ENCODE measurements at regions not wholly inside any gene's neighbourhood (a gene's known extent, or its start where the extent isn't known, plus 50 kb on each side); places are given as distances from the start of the nearest gene placed in this dataset.

DNA sequence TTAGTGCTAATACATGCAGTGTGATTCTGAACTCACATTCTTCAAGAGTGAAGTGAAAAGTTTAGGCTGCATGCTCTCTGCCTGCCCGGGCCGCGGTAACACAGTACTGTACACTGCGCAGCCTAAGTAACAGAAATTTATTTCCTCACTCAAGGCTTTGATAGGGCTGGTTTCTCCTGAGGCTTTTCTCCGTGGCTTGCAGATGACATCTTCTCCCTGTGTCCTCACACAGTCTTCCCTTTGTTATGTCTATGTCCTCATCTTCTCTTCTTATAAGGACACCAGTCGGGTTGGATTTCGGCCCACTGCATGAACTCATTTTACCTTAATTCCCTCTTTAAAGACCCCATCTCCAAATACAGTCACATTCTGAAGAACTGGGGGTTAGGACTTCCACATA lies 51.1 kb upstream of the TMEM170B start:
- TF ChIP-seq, protein P1, sequence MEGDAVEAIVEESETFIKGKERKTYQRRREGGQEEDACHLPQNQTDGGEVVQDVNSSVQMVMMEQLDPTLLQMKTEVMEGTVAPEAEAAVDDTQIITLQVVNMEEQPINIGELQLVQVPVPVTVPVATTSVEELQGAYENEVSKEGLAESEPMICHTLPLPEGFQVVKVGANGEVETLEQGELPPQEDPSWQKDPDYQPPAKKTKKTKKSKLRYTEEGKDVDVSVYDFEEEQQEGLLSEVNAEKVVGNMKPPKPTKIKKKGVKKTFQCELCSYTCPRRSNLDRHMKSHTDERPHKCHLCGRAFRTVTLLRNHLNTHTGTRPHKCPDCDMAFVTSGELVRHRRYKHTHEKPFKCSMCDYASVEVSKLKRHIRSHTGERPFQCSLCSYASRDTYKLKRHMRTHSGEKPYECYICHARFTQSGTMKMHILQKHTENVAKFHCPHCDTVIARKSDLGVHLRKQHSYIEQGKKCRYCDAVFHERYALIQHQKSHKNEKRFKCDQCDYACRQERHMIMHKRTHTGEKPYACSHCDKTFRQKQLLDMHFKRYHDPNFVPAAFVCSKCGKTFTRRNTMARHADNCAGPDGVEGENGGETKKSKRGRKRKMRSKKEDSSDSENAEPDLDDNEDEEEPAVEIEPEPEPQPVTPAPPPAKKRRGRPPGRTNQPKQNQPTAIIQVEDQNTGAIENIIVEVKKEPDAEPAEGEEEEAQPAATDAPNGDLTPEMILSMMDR (IDR thresholded peaks at IDR 0.05; ENCODE audit: low read length) = no peak
- no peak for TF ChIP-seq EZH2 (IDR thresholded peaks at IDR 0.05; ENCODE audit: borderline replicate concordance, low read length)
